GM23248 (cell line): ENCODE measurements at regions not wholly inside any gene's neighbourhood (a gene's known extent, or its start where the extent isn't known, plus 50 kb on each side); places are given as distances from the start of the nearest gene placed in this dataset.

Experiments used
- EZH2 ChIP-seq: fragments of 200-600 bp; sonication (generic); IDR thresholded peaks from 2 replicates; pipeline ENCODE4 v1.6.1; 2018; ENCODE audit warnings: antibody characterized with exemption, mild to moderate bottlenecking; ENCODE audit not compliant: insufficient read depth, poor library complexity, severe bottlenecking
- EZH2phosphoT487 ChIP-seq: fragments of 200-600 bp; sonication (generic); IDR thresholded peaks from 2 replicates; pipeline ENCODE4 v1.6.1; 2018; ENCODE audit warnings: antibody characterized with exemption, moderate library complexity, mild to moderate bottlenecking, low read depth; ENCODE audit not compliant: insufficient read depth

DNA sequence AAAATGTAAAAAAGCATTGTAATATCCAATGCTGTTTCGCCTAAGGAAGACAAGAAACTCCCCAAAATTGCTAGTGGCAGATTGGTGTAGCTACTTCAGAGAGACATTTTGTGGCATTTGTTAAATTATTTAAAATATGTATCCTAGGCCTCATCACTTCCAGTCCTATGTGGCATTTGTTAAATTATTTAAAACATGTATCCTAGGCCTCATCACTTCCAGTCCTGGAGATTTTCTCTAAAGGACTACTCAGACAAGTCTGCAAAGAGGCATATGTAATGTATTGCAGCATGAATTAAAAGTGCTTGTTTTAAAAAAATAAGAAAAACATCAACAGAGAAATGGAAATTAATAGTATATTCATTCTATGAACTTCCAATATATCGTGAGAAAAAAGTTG, 95.6 kb upstream of the KCTD3 start:
- TF ChIP-seq EZH2: no peak
- TF ChIP-seq EZH2phosphoT487: no peak
